ENCODE measurements at regions not wholly inside any gene's neighbourhood (a gene's known extent, or its start where the extent isn't known, plus 50 kb on each side); places are given as distances from the start of the nearest gene placed in this dataset.

GRCh38 chr6:132993738-132994137, 179.4 kb downstream of the RPS12 start:
- FAIRE-seq = no peak
- H3K27ac ChIP-seq (ENCODE audit: low read depth, low read length) = no peak overlapping the region
- H3K4ac ChIP-seq (replicated peaks; ENCODE audit: insufficient read length, low read depth, low read length) = no peak overlapping the region
- CTCF ChIA-PET (ENCODE audit: partially characterized antibody) = no interaction called here
- H2BK20ac ChIP-seq (ENCODE audit: low read length) = no peak overlapping the region
- H3K36me3 ChIP-seq (ENCODE audit: control insufficient read depth in 2 of 4, insufficient read depth in 4 of 4, low read length in 3 of 4) = no peaks in the 10 kb centered on the region
- H3K79me1 ChIP-seq (ENCODE audit: low read depth, low read length) = no peaks in the 10 kb centered on the region
- no peaks in the 10 kb centered on the region for H3K27me3 ChIP-seq (replicated peaks in 1 of 4; ENCODE audit: control insufficient read depth in 3 of 4, extremely low read depth in 1 of 4, insufficient read depth in 3 of 4, low read length in 3 of 4)
- no peak overlapping the region for H3K56ac ChIP-seq (replicated peaks; ENCODE audit: insufficient read length, low read depth, low read length)
- no peak overlapping the region for H3K23ac ChIP-seq (ENCODE audit: insufficient read length)
- no peaks in the 10 kb centered on the region for H3K23me2 ChIP-seq (ENCODE audit: low read depth, low read length)
- no peak overlapping the region for H2BK5ac ChIP-seq (ENCODE audit: low read depth, low read length)
- POLR2A ChIA-PET (ENCODE audit: partially characterized antibody) = no interaction called here
- H2BK12ac ChIP-seq (ENCODE audit: low read depth, low read length) = no peak overlapping the region
- no peak for DNase-seq (ENCODE audit: low read depth in 1 of 2, low spot score in 2 of 2)
- H3K4me2 ChIP-seq (ENCODE audit: insufficient read depth in 1 of 2, low read depth in 2 of 2, low read length in 2 of 2) = no peak overlapping the region
- no peak overlapping the region for H2BK120ac ChIP-seq (replicated peaks; ENCODE audit: low read depth, low read length)
- H3K18ac ChIP-seq (ENCODE audit: extremely low read depth, low read length) = no peak overlapping the region
- no peaks in the 10 kb centered on the region for H4K20me1 ChIP-seq (replicated peaks in 1 of 2; ENCODE audit: control insufficient read depth in 1 of 2, insufficient read depth in 2 of 2, low read length in 2 of 2)
- H4K5ac ChIP-seq (ENCODE audit: insufficient read length, low read depth, low read length) = no peak overlapping the region
- H3K4me3 ChIP-seq (ENCODE audit: extremely low read depth in 1 of 4, insufficient read depth in 2 of 4, low read depth in 3 of 4, low read length in 4 of 4) = no peak overlapping the region
- no peak overlapping the region for H2AK5ac ChIP-seq (ENCODE audit: low read depth, low read length)
- no peak overlapping the region for H2AFZ ChIP-seq (ENCODE audit: low read length)
- H3K79me2 ChIP-seq (ENCODE audit: control insufficient read depth in 1 of 2, insufficient read depth in 2 of 2, low read length in 2 of 2) = no peaks in the 10 kb centered on the region
- H3K9me3 ChIP-seq (ENCODE audit: insufficient read depth in 2 of 2, low read depth in 1 of 2, low read length in 1 of 2) = no peaks in the 10 kb centered on the region
- no peak overlapping the region for H4K91ac ChIP-seq (replicated peaks; ENCODE audit: insufficient read length, low read length)
- 97% methylated on average over 2 of the region's 2 CpGs; no CpG with 5 or more reads in 1 of the 2 experiments for WGBS, 2 experiments (ENCODE audit: extremely low coverage in 1 of 2, insufficient coverage in 1 of 2, insufficient read length in 1 of 2, insufficient replicate concordance in 2 of 2, low coverage in 1 of 2, low lambda C conversion rate in 2 of 2, missing lambda C conversion rate in 1 of 2)
- H3K14ac ChIP-seq (ENCODE audit: insufficient read length) = no peak overlapping the region
- no peak overlapping the region for H3K9ac ChIP-seq (replicated peaks in 1 of 4; ENCODE audit: extremely low read depth in 1 of 4, low read depth in 3 of 4, low read length in 3 of 4)
- H4K8ac ChIP-seq (ENCODE audit: extremely low read depth, insufficient read depth, low read length) = no peak overlapping the region
- H2BK15ac ChIP-seq (ENCODE audit: low read length) = no peak overlapping the region
- no peaks in the 10 kb centered on the region for H3K4me1 ChIP-seq (replicated peaks in 1 of 4; ENCODE audit: control insufficient read depth in 3 of 4, insufficient read depth in 4 of 4, low read length in 3 of 4)
- TF ChIP-seq ATF2 (IDR thresholded peaks at IDR 0.05; ENCODE audit: low read length) = no peak
- no peak for TF ChIP-seq NANOG (IDR thresholded peaks at IDR 0.05; ENCODE audit: insufficient read depth, low read depth, low read length, poor library complexity, severe bottlenecking)
- no peak for TF ChIP-seq EZH2 (IDR thresholded peaks at IDR 0.05; ENCODE audit: low read depth, low read length, severe bottlenecking)
- no peak for TF ChIP-seq JUND (IDR thresholded peaks at IDR 0.05; ENCODE audit: low read length)
- TF ChIP-seq TCF12 (IDR thresholded peaks at IDR 0.05; ENCODE audit: low read depth, low read length) = no peak
- no peak for TF ChIP-seq EP300 (IDR thresholded peaks at IDR 0.05; ENCODE audit: borderline replicate concordance in 1 of 2, low read depth in 2 of 2, low read length in 2 of 2)
- no peak for TF ChIP-seq SUZ12 (IDR thresholded peaks at IDR 0.05; ENCODE audit: low read length)
- no peak for TF ChIP-seq TAF7 (optimal IDR thresholded peaks at IDR 0.05; ENCODE audit: borderline replicate concordance, low read depth, low read length)
- TF ChIP-seq CBX8 (IDR thresholded peaks at IDR 0.05; ENCODE audit: borderline replicate concordance, low read depth, low read length) = no peak
- no peak for TF ChIP-seq CTBP2 (IDR thresholded peaks at IDR 0.05; ENCODE audit: borderline replicate concordance, insufficient read depth, insufficient read length, low read length)
- TF ChIP-seq, protein P1, sequence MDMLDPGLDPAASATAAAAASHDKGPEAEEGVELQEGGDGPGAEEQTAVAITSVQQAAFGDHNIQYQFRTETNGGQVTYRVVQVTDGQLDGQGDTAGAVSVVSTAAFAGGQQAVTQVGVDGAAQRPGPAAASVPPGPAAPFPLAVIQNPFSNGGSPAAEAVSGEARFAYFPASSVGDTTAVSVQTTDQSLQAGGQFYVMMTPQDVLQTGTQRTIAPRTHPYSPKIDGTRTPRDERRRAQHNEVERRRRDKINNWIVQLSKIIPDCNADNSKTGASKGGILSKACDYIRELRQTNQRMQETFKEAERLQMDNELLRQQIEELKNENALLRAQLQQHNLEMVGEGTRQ (IDR thresholded peaks at IDR 0.05; ENCODE audit: low read length) = no peak
- TF ChIP-seq TAF1 (IDR thresholded peaks at IDR 0.05; ENCODE audit: low read depth, low read length) = no peak

Measured in H1 (cell line).